ENCODE measurements at regions not wholly inside any gene's neighbourhood (a gene's known extent, or its start where the extent isn't known, plus 50 kb on each side); places are given as distances from the start of the nearest gene placed in this dataset.
A peak's percentile ranks its signal among the peaks of the same experiment; 100 is the strongest.

DNA sequence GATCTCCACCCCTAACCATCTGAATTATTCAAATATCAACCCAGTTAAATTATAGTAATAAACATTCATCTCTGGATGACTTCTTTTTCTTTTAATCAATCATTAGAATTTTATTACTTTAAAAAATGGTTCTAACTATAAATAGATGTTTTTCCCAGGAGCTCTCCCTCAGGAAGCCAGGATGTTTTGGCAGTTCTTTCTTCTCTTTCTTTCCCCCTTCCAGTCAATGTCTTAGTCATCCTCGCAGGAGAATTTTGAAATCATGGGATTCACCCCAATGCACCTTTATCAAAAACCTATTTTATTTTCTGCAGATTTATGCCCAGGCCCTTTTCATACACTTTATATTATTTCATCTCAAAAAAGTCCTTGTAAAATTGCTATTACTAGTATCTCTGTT lies 711.6 kb downstream of the CDH11 start:
- DNase-seq (ENCODE audit: low read depth), result no peak

DNA sequence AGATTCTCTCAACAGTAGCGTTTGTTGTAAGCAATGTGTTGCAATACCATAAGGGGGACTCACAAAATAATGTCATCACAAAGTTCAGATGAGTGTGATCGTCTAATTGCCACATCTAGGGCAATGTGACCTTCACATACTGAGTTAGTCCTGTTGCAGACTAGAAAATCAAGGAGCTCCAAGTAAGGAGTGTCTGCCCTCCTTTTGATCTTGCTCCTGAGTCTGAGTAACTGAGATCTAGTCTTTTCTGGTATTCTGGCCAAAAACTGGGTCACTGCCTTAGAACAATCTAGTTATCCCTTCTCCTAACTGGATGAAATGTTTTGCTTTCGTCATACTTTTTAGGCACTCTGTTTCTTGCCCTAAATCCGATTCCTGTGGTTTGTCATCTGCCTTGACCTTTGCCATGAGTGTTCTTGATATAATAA lies 712.1 kb downstream of the CDH11 start:
- no peak for DNase-seq (ENCODE audit: low read depth)

DNA sequence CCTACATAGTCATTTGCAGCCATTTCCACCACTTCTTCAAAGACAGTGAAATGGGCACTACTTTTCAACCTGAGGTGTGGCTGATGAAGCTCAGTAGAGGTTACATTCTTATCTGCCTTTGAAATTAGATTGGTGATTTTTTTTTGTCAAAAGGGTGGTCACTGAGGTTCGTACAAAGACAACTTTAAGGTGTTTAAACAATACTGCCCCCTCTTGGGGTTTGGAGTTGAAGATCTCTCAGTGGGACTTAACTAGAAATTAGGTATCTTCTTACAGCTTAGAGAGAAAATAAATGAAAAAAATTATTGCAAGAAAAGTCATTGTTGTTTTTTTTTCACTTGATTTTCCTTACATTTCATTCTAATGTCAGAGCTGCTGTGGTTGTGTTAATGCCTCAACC lies 713.2 kb downstream of the CDH11 start:
- no peak for DNase-seq (ENCODE audit: low read depth)

DNA sequence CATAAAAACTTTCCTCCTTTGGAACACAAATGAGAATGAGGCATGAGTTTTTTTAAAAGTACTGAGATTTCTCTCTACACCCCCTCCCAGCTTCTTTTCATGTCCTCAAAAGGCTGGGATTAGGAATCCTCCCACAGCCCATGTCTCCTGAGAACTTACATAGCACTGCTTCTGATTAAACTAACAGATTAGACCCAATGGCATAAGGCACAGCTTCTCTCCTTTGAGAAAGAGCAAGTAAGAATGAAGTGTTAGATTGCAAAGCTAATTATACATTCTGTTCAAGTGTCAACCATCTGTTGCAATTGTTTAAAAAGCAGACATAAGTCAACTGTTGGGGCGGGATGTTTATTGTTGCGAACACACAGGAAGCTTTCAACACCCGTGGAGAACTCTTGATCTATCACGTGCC lies 715.1 kb downstream of the CDH11 start:
- no peak for DNase-seq (ENCODE audit: low read depth)

DNA sequence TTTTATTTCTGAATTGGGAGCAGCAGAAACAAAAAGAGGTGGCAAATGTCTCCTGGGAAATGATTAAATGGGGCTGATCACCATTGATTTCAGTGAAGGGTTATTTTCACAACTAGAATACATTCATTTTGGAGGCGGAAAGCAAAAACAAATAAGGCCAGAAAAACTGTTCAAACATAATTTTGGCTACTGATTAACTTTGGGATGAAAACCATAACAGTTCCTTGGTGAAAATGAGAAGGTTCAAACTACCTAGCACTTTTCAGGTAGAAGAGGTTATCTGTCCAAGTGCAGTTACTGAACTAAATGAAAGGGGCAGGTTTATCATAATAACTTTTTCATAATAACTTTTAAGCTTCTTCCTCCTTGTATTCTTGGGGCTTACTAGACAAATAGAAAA lies 718.5 kb downstream of the CDH11 start:
- no peak for DNase-seq (ENCODE audit: low read depth)

DNA sequence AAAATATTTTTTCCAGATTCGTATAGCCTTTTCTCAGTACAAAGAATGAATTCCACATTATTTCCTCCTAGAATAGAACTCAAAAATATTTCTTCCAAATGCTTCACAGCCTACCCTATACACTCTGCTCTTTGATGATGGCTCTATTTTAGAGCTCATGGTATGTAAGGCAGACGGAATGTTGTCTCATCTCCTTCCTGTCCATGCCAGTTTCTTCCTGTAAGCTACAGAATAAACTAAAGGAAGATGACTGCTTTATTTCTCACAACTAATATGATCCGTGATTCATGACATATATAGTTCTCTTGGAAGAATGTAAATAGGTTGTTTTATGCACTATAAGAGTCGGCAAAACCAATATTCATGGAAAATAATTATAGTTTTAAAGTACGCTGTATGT lies 723.1 kb downstream of the CDH11 start:
- DNase-seq (ENCODE audit: low read depth), result no peak

DNA sequence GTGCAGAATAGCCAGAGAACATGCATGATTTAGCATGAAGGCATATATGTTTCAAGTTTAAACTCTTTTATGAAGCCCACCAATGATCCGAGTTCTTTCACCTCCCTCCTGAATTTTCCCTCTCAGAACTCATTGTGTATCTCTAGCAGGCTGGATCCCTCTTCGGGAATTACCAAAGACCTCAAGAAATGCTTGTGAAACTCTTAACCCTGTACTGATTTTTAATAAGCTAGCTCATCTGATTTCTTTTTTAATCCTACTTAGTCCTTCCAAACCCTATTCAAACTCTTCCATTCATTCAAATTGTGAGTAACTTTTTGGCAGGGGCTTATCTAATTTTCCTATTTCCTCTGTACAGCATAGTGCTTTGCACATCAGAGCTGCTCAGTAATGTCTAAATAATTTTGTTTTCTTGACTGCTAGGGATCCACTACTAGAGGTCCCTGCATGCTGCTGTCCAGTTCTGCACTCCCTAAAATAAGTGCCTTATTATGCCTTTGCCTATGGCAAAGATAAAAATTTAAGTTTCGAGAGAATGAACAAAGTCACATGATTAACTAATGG lies 723.8 kb downstream of the CDH11 start:
- DNase-seq (ENCODE audit: low read depth), result peak; percentile 27

DNA sequence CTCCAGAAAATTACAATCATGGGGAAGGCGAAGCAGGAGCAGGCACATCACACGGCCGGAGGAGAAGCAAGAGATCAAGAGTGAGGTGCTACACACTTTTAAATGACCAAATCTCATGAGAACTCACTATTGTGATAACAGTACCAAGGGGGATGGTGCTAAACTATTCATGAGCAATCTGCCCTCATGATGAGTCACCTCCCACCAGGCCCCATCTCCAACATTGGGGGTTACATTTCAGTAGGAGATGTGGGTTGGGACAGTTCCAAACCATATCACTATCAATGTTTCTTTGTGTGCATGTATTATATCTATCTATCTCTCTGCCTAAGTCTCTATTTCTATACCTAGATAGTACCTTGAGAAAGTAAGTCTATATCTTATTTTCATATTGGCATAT lies 724.8 kb downstream of the CDH11 start:
- DNase-seq (ENCODE audit: low read depth), result peak; percentile 60

DNA sequence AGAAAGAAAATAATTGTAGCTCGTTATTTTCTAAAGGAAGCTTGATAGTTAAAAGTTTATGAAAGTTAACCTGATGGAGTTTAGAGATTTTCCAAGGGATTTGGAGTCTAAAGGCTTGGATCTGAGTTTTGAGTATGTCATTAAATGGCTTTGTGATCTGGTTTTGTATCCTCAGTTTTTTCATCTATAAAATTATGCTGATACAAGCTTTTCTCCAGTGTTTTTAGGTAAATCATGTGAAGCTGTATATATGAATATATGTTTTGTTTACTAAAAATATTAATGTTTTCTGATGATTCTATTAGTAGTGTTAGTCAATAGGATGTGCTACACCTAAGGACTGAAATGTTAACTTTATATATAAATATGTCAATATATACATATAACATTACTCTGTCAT lies 727.8 kb downstream of the CDH11 start:
- DNase-seq (ENCODE audit: low read depth), result no peak

DNA sequence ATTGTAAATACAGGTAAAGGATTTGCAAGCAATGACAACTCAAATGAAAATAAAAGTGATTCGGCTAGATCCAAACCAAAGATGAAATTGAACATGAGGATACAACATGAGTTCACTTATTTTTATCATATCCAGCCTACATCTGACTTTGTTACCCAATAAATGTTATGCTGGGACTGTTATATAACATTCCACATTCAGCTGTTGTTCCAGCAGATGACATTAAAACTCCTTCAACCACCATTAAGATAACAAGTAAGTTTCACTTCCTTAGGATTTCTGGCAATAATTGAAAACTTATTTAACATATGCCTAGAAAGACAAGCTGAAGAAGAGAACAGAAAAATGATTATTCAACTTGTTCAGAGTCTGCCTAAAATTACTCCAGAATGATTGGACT lies 729.4 kb downstream of the CDH11 start:
- no peak for DNase-seq (ENCODE audit: low read depth)

DNA sequence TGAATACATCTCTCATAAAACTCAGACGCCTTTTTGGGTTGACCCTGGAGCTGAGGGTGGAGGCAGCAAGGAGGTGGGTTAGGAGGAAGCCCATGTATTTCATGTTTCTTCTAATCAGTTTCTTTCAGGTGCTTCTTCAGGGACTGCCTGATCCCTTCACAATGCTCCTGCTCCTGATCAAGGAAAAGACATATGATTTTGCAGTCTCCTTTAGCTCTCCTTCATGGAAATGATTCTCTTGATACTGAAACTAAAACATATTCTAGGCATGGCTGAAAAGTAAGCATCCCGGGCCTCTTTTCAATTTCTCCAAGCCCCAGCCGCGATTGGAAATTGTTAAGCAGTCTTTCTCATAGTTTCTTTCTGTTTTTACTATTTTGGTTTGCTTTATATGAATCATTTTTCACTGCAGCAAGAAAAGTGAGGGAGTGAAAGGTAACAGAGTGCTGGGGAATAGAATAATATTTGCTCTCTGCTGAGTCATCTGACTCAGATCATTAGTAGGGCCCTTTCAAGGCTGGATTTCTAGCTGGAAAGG lies 730.7 kb downstream of the CDH11 start:
- DNase-seq (ENCODE audit: low read depth), result peak; percentile 55

DNA sequence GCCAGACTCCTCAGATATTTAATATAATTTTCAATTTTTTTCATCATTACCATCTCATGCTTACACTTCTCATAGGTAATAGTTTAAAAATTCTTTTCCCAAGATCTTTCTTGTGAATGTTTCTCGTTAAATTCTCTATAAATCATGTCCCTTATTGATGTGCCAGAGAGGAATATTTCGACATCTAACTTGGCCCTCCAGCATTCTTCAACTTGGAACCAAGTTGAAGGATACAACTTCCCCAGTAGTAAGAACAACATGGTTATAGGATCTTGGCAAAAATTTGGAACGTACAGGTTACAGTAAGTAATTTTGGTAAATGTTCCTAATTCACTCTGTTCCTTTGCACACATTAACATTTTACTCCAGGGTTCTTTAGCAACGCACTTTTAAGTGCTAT lies 731.8 kb downstream of the CDH11 start:
- no peak for DNase-seq (ENCODE audit: low read depth)

DNA sequence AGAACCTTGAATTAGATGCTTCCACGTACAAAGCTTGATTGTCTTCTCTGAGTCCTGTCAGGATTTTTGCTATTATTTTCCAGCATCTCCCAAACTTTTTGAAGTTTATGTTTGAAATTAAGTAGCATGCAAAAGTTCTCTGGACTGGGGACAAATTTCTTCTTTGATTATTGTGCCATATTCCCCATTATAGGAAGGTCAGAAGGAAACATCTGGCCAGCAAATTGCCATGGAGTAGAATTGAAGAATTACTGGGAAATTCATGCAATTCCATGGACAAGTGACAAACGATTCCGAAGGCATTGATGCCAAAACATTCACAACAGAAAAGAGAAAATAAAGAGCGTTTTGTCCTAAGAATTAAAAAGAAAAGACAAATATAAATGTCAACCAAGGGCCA lies 737.2 kb downstream of the CDH11 start:
- no peak for DNase-seq (ENCODE audit: low read depth)

DNA sequence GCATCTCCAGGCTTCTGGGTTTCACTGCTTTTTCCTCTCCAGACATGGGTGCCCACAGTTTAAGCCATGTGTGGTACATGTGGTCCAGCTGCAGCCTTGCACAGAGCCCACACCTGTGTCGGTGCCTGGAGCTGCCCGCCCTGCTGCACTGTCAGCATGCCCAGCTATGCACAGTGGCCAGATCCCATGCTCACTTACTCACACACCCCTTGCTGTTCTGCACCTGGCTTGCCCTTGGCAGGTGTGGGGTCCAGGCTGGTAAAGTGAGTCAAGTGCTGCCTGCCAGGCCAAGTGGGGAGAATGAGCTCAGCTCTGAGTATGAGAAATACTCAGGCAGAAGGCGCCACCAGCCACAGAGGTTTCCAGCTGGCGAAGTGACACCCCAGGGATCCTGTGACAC lies 739.9 kb downstream of the CDH11 start:
- no peak for DNase-seq (ENCODE audit: low read depth)

DNA sequence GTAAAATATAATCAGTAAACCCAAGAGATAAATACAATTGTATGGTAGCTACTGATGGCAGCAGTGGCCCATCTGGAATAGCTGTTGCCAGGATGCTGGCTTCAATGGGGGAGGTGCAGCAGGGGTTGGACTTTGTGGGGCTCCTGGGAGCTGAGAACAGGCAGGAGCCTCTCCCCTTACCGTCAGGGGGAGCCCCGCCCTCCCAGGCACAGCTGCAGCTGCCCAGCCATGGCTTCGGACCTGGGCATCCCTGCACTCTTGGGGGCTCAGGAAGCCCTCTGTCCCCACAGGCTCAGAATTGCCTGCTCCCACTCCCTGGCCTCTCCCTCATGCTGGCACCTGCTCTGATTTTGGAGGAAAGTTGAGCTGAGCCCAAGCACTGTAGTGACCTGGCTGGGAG lies 741.1 kb downstream of the CDH11 start:
- DNase-seq (ENCODE audit: low read depth), result no peak

DNA sequence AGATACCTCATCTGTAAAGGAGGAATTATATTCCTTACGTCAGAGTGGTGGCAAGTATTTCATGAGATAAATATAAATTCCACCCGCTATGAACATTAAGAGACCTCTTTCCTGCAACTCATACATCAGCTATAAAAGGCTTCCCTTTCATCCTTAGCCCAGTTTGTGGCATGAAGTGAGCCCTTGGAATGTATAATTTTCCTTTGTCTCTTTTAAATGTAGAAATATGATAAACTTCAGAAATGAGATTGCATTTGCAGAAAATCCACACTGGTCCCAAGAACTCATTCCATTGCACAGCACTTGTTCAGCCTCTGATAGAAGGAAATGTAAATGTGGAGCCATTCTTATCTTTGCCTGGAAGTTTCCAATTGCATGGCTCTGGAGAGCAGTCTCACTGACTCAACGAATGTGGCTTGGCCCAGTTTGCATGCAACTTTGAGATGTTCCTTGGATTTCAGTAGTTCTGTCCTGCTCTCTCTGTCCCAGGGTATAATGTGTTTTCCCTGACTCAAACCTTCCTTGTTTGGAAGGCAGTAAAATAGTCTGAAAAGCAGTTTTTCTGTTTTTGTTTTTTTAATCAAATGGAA lies 746.4 kb downstream of the CDH11 start:
- no peak for DNase-seq (ENCODE audit: low read depth)

DNA sequence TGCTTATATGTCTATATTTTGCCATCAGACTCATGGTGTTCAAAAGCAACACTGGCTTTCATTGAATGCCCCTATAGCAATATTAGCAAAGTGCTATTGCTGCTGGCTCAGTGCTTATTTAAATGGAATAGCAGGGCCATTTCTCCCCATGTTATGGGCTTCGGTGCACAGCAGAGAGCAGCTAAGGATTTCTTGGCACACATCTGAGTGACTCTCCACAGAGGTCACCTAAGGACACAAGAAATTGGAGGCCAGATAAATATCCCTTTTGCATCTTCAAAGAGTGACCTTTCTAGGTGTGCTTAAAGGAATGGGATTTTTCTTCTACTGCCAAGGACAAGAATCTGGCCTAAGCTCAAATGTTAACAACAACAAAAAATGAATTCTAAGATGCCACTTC lies 751.8 kb downstream of the CDH11 start:
- DNase-seq (ENCODE audit: low read depth), result peak; percentile 52

DNA sequence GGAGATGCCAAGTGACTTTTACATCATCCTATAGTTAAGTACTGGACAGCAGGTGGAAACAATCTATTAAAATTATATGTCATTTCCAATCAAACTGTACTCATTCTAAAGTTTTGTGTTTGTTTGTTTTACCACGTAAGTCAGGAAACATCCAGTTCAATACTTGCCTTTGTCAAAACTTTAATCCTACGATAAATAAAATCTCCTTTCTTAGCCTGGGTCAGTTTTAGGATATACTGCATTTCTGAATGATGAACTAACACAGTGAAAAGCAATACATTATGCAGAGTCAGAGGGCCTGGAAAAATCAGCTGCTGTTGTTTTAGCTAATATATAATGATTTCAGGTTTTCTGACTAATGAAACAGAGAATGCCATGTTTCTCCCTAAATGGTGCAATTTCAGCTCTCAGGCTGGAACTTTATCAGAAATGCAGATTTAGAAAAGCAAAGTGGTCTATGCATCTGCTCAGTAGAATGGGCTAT lies 756.4 kb downstream of the CDH11 start:
- peak; percentile 16 for DNase-seq (ENCODE audit: low read depth)

DNA sequence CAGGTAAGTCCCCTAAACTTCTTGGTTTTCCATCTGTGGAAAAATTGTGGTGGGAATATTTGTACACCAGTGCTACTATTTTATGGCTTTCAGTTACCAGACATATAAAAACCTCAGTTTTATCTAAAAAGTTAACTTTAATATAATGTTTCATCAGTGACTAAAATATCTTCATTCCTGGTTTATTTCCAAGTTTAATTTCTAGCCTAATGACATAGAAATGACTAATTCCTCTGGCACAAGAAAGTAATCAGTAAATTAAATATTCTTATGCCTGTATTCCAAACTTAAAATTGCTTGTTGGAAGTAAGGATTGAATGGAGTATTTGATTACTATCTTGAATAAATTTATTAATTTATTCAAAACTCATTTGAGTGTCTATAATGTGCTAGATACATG lies 757.0 kb downstream of the CDH11 start:
- no peak for DNase-seq (ENCODE audit: low read depth)

DNA sequence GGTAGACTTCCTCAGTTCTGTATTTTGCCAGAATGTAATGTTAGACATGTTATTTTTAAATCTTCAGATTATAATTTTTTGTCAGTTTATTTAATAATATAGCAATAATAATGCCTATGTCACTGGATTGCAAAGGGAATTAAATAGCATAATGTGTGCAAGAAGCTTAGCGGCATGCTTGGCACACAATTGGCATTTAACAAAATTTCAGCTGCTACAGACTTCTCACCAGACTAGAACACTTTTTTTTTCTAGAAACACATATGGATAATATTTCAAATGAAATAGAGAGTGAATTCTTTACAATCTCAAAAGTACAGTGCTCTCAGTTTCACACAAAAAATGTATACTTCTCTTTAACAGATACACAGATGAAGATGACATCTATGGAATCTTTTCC lies 757.4 kb downstream of the CDH11 start:
- DNase-seq (ENCODE audit: low read depth), result no peak

DNA sequence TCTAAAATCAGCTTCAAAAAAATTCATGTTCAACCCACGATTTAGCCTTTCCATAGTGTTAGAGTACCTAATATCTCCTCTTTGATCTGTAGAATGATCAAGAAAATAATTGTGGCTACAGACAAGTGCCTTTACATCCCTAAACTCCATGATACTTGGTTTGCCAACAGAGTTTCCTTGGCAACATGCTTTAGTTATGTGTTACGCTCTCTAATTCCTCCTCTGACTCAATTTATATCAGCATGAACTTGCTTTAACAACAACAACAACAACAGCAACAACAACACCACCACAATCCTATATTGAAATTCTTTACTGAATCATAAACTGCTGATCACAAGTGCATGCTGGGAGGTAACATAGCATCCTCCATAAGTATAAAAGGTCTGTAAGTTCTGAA lies 757.8 kb downstream of the CDH11 start:
- no peak for DNase-seq (ENCODE audit: low read depth)

DNA sequence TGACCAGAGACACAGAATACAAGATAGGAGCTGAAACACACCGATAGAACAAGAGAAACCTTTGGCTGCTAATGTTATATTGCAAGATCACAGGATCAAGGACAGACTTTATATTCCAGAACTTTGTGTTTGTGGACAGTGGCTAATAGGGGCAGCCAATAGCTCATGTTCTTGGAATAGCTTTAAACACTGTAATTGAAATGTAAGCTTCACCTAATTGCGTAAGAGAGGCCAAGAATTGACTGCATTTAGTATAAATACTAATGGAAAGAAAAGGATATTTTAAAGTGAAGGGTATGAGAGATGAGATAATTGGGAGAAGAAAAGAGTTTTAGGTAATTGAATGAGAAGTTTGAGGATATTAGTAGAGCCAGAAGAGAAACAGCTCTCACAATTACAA lies 758.8 kb downstream of the CDH11 start:
- no peak for DNase-seq (ENCODE audit: low read depth)

DNA sequence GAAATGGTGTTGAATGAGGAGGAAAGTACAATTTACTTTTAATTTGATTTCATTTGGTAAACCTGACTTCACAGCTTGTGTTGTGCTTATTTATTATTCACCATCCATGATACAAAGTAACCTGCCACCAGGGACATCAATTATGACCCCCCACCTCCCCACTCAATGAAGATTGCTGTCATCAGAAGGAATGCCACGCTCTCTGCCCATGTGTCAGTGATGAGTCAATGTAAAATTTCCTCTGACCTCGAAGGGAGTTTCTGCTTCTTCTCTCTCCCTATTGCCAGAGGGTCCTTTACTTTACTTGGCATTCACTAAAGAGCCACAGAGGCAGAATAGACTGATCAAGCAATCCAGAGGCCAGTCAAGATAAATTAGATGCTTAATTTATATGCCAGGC lies 759.7 kb downstream of the CDH11 start:
- DNase-seq (ENCODE audit: low read depth), result peak; percentile 81

DNA sequence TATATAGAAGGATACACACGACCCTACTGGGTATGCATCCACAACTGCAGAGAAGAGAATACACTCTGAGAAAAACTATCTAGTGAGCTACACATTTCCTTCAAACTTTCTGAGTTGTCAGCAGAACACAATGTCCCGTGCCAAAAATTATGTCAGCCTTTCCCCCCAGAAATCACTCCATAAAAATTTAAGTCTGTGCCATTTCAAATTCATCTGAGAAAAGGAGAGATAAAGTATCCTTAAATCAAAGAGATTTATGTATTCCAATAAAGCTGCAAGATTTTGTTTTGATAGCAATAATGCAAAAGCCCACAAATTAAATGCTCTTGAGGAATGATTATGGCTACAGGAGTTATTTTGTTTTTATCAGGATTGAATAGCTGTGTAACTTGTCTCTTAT lies 760.1 kb downstream of the CDH11 start:
- no peak for DNase-seq (ENCODE audit: low read depth)
